ENCODE measurements at regions not wholly inside any gene's neighbourhood (a gene's known extent, or its start where the extent isn't known, plus 50 kb on each side); places are given as distances from the start of the nearest gene placed in this dataset.

- TF ChIP-seq SIN3A (IDR thresholded peaks at IDR 0.05; ENCODE audit: borderline replicate concordance, insufficient read depth, low read depth, low read length) (no peak), CTCF (IDR thresholded peaks at IDR 0.05) (no peak), REST (IDR thresholded peaks at IDR 0.05; ENCODE audit: insufficient read depth in 1 of 2, low read depth in 2 of 2, low read length in 1 of 2) (no peak), POLR2AphosphoS5 (IDR thresholded peaks at IDR 0.05; ENCODE audit: low read depth, low read length) (no peak)
Observed at GRCh38 chr1:163558162-163558561, 236.4 kb downstream of the NUF2 start.
